HEK293 (cell line): ENCODE measurements at regions not wholly inside any gene's neighbourhood (a gene's known extent, or its start where the extent isn't known, plus 50 kb on each side); places are given as distances from the start of the nearest gene placed in this dataset.

ENCODE experiments used
- CTCF ChIA-PET: fragments of 350-600 bp; formaldehyde crosslinking; extraction: SDS; loops from one replicate; lab custom pipeline; 2021; ENCODE audit warnings: antibody characterized with exemption; lab: Yijun Ruan, JAX
- POLR2A ChIA-PET: fragments of 300-600 bp; formaldehyde crosslinking; extraction: SDS; loops from one replicate; lab custom pipeline; 2020; ENCODE audit warnings: antibody characterized with exemption, inconsistent platforms; lab: Yijun Ruan, JAX
- H3K27ac ChIP-seq: fragments of 200-500 bp; sonication (Bioruptor generic); 2 replicates; pipeline ENCODE4 v1.5.1; 2014; ENCODE audit warnings: low read depth, low read length, control low read depth, inconsistent platforms; ENCODE audit errors: extremely low read depth
- H3K36me3 ChIP-seq, 2 experiments: fragments of 200-500 bp in 1 of 2; sonication (Bioruptor generic) in 1 of 2; 1 replicate in 1 of 2; 2 replicates in 1 of 2; pipeline ENCODE4 v1.5.1; 2014 to 2017; ENCODE audit warnings: inconsistent platforms in 2 of 2, low read length in 2 of 2; ENCODE audit not compliant: control insufficient read depth in 2 of 2, insufficient read depth in 1 of 2
- H3K4me1 ChIP-seq: fragments of 200-500 bp; sonication (Bioruptor generic); 2 replicates; pipeline ENCODE4 v1.5.1; 2014; ENCODE audit warnings: mild to moderate bottlenecking, low read length, inconsistent platforms; ENCODE audit not compliant: control insufficient read depth, insufficient read depth
- H3K4me3 ChIP-seq: 2 replicates; pipeline ENCODE4 v1.5.1; 2011; ENCODE audit warnings: low read depth, mild to moderate bottlenecking, control low read depth, low read length, moderate library complexity
- H3K9me3 ChIP-seq: fragments of 200-500 bp; sonication (Bioruptor generic); 2 replicates; pipeline ENCODE4 v1.5.1; 2014; ENCODE audit warnings: low read depth, low read length, inconsistent platforms; ENCODE audit not compliant: control insufficient read depth, insufficient read depth
- GLI4 ChIP-seq: fragments of 450-650 bp; formaldehyde crosslinking; IDR thresholded peaks from 2 replicates; pipeline ENCODE4 v1.5.1; 2016; ENCODE audit warnings: missing biosample characterization, missing genetic modification characterization
- GLIS1 ChIP-seq: fragments of 450-650 bp; formaldehyde crosslinking; IDR thresholded peaks from 2 replicates; pipeline ENCODE4 v1.5.1; 2016; ENCODE audit warnings: missing biosample characterization, missing genetic modification characterization
- IKZF3 ChIP-seq: fragments of 450-650 bp; IDR thresholded peaks from 2 replicates; pipeline ENCODE4 v1.5.0; 2018; ENCODE audit warnings: missing biosample characterization, mild to moderate bottlenecking, missing genetic modification characterization, moderate library complexity
- PRDM1 ChIP-seq: fragments of 450-650 bp; formaldehyde crosslinking; IDR thresholded peaks from 2 replicates; pipeline ENCODE4; 2016; ENCODE audit warnings: missing biosample characterization, missing genetic modification characterization
- SCRT1 ChIP-seq: fragments of 450-650 bp; formaldehyde crosslinking; IDR thresholded peaks from 2 replicates; pipeline ENCODE4 v1.5.1; 2016; ENCODE audit warnings: missing biosample characterization, missing genetic modification characterization, borderline replicate concordance
- SCRT2 ChIP-seq: fragments of 450-650 bp; formaldehyde crosslinking; IDR thresholded peaks from 2 replicates; pipeline ENCODE4 v1.5.1; 2016; ENCODE audit warnings: missing biosample characterization, missing genetic modification characterization
- ZBTB1 ChIP-seq: fragments of 450-650 bp; formaldehyde crosslinking; IDR thresholded peaks from 2 replicates; pipeline ENCODE4 v1.5.1; 2016; ENCODE audit warnings: missing biosample characterization, missing genetic modification characterization
- ZBTB20 ChIP-seq: fragments of 450-650 bp; formaldehyde crosslinking; IDR thresholded peaks from 2 replicates; pipeline ENCODE4 v1.5.1; 2016; ENCODE audit warnings: missing biosample characterization, missing genetic modification characterization
- ZBTB7A ChIP-seq: fragments of 450-650 bp; formaldehyde crosslinking; IDR thresholded peaks from 2 replicates; pipeline ENCODE4 v1.5.1; 2016; ENCODE audit warnings: low read depth, missing biosample characterization, missing genetic modification characterization
- ZFHX2 ChIP-seq: fragments of 450-650 bp; formaldehyde crosslinking; conservative IDR thresholded peaks from 2 replicates; pipeline ENCODE4 v1.5.1; 2016; ENCODE audit warnings: missing biosample characterization, missing genetic modification characterization
- ZFP37 ChIP-seq: fragments of 450-650 bp; formaldehyde crosslinking; IDR thresholded peaks from 2 replicates; pipeline ENCODE4 v1.5.1; 2016; ENCODE audit warnings: missing biosample characterization, missing genetic modification characterization
- ZNF19 ChIP-seq: fragments of 450-650 bp; formaldehyde crosslinking; IDR thresholded peaks from 2 replicates; pipeline ENCODE4; 2016; ENCODE audit warnings: missing biosample characterization, missing genetic modification characterization, low read depth
- ZNF2 ChIP-seq: fragments of 450-650 bp; formaldehyde crosslinking; IDR thresholded peaks from 2 replicates; pipeline ENCODE4 v1.5.1; 2016; ENCODE audit warnings: missing biosample characterization, missing genetic modification characterization
- ZNF221 ChIP-seq: fragments of 450-650 bp; formaldehyde crosslinking; IDR thresholded peaks from 2 replicates; pipeline ENCODE4 v1.5.1; 2017; ENCODE audit warnings: missing biosample characterization, missing genetic modification characterization, borderline replicate concordance
- ZNF341 ChIP-seq: fragments of 450-650 bp; formaldehyde crosslinking; IDR thresholded peaks from 2 replicates; pipeline ENCODE4; 2016; ENCODE audit warnings: low read depth, missing biosample characterization, missing genetic modification characterization
- ZNF354C ChIP-seq: fragments of 450-650 bp; formaldehyde crosslinking; IDR thresholded peaks from 2 replicates; pipeline ENCODE4 v1.5.1; 2016; ENCODE audit warnings: missing biosample characterization, missing genetic modification characterization, low read depth, borderline replicate concordance
- ZNF626 ChIP-seq: fragments of 450-650 bp; sonication (Bioruptor Pico); formaldehyde crosslinking; IDR thresholded peaks from 2 replicates; pipeline ENCODE4 v1.5.1; 2018; ENCODE audit warnings: missing biosample characterization, missing genetic modification characterization, inconsistent platforms
- ZNF654 ChIP-seq: fragments of 450-650 bp; formaldehyde crosslinking; IDR thresholded peaks from 2 replicates; pipeline ENCODE4 v1.5.1; 2016; ENCODE audit warnings: low read depth, missing biosample characterization, missing genetic modification characterization
- TF ChIP-seq, protein P1 (sequence below): fragments of 450-650 bp; formaldehyde crosslinking; IDR thresholded peaks from 2 replicates; pipeline ENCODE4 v1.5.1; 2016; ENCODE audit warnings: missing biosample characterization, missing genetic modification characterization
- TF ChIP-seq, protein P2 (sequence below): fragments of 450-650 bp; formaldehyde crosslinking; IDR thresholded peaks from 2 replicates; pipeline ENCODE4; 2016; ENCODE audit warnings: missing biosample characterization, missing genetic modification characterization
- TF ChIP-seq, protein P3 (sequence below): fragments of 450-650 bp; formaldehyde crosslinking; IDR thresholded peaks from 2 replicates; pipeline ENCODE4 v1.5.1; 2016; ENCODE audit warnings: missing biosample characterization, missing genetic modification characterization
- TF ChIP-seq, protein P4 (sequence below): fragments of 450-650 bp; formaldehyde crosslinking; IDR thresholded peaks from 2 replicates; pipeline ENCODE4 v1.5.1; 2016; ENCODE audit warnings: missing biosample characterization, missing genetic modification characterization, low read depth
- TF ChIP-seq, protein P5 (sequence below): fragments of 450-650 bp; formaldehyde crosslinking; conservative IDR thresholded peaks from 2 replicates; pipeline ENCODE4 v1.5.1; 2016; ENCODE audit warnings: low read depth, missing biosample characterization, missing genetic modification characterization
- TF ChIP-seq, protein P6 (sequence below): fragments of 450-650 bp; formaldehyde crosslinking; IDR thresholded peaks from 2 replicates; pipeline ENCODE4 v1.5.1; 2016; ENCODE audit warnings: missing biosample characterization, missing genetic modification characterization

DNA sequence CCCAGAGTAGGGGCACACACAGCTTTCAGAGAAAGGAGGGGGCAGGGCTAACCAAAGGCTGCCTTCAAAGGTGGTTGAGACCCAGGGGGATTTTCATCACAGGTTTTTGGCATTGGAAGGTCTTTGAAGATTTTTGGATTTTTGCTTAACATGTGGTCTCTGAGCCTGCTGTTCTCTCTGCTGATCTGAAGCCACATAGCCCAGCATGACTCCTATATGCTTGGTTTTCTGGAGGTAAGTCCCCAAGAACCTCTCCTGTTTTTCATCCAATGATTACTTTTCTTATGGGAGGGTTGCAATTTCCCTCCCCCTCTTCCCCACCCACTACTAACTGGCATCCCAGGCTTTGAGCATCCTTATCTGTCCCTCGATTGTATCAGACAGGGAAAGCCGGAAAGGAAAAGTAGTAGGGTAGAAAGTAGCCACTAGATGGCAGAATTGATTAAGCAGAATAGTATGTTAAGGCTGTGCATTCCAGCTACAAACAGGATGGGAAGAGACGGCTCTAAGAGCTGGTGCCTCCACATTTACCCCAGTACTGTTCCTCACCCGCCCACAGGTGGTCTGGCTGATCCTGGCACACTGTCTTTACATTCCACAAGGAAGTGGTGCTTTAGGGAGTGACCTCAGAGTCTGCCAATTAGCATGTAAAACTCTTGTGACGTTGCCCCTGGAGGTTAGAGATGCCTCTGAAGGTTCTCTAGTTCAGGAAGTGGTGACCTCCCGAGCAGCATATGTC lies 218.9 kb upstream of the EDNRB start:
- no peaks in the 10 kb centered on the region for H3K9me3 ChIP-seq
- H3K36me3 ChIP-seq = no peaks in the 10 kb centered on the region
- no peak overlapping the region; the same call in 1 of the 2 replicates for H3K4me3 ChIP-seq
- CTCF ChIA-PET = interaction anchor here (0.6 to 3.1 kb wide), 11 partner anchors 11 to 1074 kb away, joined by 3 to 18 read pairs (median 4); no protein-coding TSS in a partner anchor
- POLR2A ChIA-PET = no interaction called here
- no peak overlapping the region for H3K27ac ChIP-seq
- no peaks in the 10 kb centered on the region for H3K4me1 ChIP-seq
- TF ChIP-seq SCRT2 (tag by site-specific recombination) (peak; percentile 47; the same call in 1 of the 2 replicates), PRDM1 (tag by site-specific recombination) (peak; percentile 92), GLI4 (no peak), IKZF3 (tag by site-specific recombination) (no peak), ZFP37 (tag by site-specific recombination) (peak; percentile 53; the same call in 1 of the 2 replicates), ZBTB1 (tag by site-specific recombination) (no peak), ZNF19 (tag by site-specific recombination) (no peak), ZNF2 (tag by site-specific recombination) (no peak), ZBTB7A (tag by site-specific recombination) (no peak), ZFHX2 (tag by site-specific recombination) (peak; percentile 20; the same call in 1 of the 2 replicates), ZNF221 (no peak), ZNF354C (tag by site-specific recombination) (no peak), SCRT1 (tag by site-specific recombination) (no peak), GLIS1 (tag by site-specific recombination) (peak; percentile 65), ZNF654 (tag by site-specific recombination) (peak; percentile 82), ZNF341 (tag by site-specific recombination) (no peak), ZBTB20 (tag by site-specific recombination) (no peak), ZNF626 (no peak)
- TF ChIP-seq, protein P1, sequence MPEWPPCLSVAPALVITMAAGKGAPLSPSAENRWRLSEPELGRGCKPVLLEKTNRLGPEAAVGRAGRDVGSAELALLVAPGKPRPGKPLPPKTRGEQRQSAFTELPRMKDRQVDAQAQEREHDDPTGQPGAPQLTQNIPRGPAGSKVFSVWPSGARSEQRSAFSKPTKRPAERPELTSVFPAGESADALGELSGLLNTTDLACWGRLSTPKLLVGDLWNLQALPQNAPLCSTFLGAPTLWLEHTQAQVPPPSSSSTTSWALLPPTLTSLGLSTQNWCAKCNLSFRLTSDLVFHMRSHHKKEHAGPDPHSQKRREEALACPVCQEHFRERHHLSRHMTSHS = no peak
- TF ChIP-seq, protein P2, sequence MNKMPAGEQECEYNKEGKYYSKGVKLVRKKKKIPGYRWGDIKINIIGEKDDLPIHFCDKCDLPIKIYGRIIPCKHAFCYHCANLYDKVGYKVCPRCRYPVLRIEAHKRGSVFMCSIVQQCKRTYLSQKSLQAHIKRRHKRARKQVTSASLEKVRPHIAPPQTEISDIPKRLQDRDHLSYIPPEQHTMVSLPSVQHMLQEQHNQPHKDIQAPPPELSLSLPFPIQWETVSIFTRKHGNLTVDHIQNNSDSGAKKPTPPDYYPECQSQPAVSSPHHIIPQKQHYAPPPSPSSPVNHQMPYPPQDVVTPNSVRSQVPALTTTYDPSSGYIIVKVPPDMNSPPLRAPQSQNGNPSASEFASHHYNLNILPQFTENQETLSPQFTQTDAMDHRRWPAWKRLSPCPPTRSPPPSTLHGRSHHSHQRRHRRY = no peak
- TF ChIP-seq, protein P3, sequence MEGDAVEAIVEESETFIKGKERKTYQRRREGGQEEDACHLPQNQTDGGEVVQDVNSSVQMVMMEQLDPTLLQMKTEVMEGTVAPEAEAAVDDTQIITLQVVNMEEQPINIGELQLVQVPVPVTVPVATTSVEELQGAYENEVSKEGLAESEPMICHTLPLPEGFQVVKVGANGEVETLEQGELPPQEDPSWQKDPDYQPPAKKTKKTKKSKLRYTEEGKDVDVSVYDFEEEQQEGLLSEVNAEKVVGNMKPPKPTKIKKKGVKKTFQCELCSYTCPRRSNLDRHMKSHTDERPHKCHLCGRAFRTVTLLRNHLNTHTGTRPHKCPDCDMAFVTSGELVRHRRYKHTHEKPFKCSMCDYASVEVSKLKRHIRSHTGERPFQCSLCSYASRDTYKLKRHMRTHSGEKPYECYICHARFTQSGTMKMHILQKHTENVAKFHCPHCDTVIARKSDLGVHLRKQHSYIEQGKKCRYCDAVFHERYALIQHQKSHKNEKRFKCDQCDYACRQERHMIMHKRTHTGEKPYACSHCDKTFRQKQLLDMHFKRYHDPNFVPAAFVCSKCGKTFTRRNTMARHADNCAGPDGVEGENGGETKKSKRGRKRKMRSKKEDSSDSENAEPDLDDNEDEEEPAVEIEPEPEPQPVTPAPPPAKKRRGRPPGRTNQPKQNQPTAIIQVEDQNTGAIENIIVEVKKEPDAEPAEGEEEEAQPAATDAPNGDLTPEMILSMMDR (tag by site-specific recombination) = peak; percentile 49
- TF ChIP-seq, protein P4, sequence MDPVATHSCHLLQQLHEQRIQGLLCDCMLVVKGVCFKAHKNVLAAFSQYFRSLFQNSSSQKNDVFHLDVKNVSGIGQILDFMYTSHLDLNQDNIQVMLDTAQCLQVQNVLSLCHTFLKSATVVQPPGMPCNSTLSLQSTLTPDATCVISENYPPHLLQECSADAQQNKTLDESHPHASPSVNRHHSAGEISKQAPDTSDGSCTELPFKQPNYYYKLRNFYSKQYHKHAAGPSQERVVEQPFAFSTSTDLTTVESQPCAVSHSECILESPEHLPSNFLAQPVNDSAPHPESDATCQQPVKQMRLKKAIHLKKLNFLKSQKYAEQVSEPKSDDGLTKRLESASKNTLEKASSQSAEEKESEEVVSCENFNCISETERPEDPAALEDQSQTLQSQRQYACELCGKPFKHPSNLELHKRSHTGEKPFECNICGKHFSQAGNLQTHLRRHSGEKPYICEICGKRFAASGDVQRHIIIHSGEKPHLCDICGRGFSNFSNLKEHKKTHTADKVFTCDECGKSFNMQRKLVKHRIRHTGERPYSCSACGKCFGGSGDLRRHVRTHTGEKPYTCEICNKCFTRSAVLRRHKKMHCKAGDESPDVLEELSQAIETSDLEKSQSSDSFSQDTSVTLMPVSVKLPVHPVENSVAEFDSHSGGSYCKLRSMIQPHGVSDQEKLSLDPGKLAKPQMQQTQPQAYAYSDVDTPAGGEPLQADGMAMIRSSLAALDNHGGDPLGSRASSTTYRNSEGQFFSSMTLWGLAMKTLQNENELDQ (tag by site-specific recombination) = no peak
- TF ChIP-seq, protein P5, sequence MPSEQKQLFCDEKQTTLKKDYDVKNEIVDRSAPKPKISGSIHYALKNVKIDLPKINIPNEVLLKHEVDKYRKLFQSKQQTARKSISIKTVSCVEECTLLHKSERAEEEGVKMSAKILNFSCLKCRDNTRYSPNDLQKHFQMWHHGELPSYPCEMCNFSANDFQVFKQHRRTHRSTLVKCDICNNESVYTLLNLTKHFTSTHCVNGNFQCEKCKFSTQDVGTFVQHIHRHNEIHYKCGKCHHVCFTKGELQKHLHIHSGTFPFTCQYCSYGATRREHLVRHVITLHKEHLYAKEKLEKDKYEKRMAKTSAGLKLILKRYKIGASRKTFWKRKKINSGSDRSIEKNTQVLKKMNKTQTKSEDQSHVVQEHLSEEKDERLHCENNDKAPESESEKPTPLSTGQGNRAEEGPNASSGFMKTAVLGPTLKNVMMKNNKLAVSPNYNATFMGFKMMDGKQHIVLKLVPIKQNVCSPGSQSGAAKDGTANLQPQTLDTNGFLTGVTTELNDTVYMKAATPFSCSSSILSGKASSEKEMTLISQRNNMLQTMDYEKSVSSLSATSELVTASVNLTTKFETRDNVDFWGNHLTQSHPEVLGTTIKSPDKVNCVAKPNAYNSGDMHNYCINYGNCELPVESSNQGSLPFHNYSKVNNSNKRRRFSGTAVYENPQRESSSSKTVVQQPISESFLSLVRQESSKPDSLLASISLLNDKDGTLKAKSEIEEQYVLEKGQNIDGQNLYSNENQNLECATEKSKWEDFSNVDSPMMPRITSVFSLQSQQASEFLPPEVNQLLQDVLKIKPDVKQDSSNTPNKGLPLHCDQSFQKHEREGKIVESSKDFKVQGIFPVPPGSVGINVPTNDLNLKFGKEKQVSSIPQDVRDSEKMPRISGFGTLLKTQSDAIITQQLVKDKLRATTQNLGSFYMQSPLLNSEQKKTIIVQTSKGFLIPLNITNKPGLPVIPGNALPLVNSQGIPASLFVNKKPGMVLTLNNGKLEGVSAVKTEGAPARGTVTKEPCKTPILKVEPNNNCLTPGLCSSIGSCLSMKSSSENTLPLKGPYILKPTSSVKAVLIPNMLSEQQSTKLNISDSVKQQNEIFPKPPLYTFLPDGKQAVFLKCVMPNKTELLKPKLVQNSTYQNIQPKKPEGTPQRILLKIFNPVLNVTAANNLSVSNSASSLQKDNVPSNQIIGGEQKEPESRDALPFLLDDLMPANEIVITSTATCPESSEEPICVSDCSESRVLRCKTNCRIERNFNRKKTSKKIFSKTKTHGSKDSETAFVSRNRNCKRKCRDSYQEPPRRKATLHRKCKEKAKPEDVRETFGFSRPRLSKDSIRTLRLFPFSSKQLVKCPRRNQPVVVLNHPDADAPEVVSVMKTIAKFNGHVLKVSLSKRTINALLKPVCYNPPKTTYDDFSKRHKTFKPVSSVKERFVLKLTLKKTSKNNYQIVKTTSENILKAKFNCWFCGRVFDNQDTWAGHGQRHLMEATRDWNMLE (tag by site-specific recombination) = no peak
- TF ChIP-seq, protein P6, sequence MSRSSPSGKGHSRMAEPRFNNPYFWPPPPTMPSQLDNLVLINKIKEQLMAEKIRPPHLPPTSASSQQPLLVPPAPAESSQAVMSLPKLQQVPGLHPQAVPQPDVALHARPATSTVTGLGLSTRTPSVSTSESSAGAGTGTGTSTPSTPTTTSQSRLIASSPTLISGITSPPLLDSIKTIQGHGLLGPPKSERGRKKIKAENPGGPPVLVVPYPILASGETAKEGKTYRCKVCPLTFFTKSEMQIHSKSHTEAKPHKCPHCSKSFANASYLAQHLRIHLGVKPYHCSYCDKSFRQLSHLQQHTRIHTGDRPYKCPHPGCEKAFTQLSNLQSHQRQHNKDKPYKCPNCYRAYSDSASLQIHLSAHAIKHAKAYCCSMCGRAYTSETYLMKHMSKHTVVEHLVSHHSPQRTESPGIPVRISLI = no peak
